ENCODE measurements at regions not wholly inside any gene's neighbourhood (a gene's known extent, or its start where the extent isn't known, plus 50 kb on each side); places are given as distances from the start of the nearest gene placed in this dataset.

- TF ChIP-seq CTCF (IDR thresholded peaks at IDR 0.05 in 8 of 11, conservative IDR thresholded peaks at IDR 0.05 in 3 of 11) (no peak), POLR2A (IDR thresholded peaks at IDR 0.05) (no peak), POLR2AphosphoS5 (IDR thresholded peaks at IDR 0.05) (no peak)
Measured at GRCh38 chr12:29902043-29902442, 118.3 kb upstream of the TMTC1 start.

Data from spleen (tissue), 7 donors.